Pancreas (tissue), 10 donors: ENCODE measurements at regions not wholly inside any gene's neighbourhood (a gene's known extent, or its start where the extent isn't known, plus 50 kb on each side); places are given as distances from the start of the nearest gene placed in this dataset.

Experiments used
- ATAC-seq, 4 donors: fragments of 200-7000 bp; cut with Tn5 transposase; one replicate each; pipeline versions ENCODE4 v1.8.0 to v1.9.1; 2020; ENCODE audit warnings: mild to moderate bottlenecking in 4 of 4, moderate library complexity in 4 of 4
- DNase-seq, 6 donors: peaks; one replicate each; pipeline ENCODE4 v3.0.0-alpha.2; 2020
- FAIRE-seq: peaks from 2 replicates; lab custom pipeline; 2012; peaks lifted over from hg19 to GRCh38; lab: Jason Lieb, UNC
- H3K27ac ChIP-seq, 4 donors: fragments of 200-600 bp; sonication (generic); 1 replicate in 3 of 4; 2 replicates in 1 of 4; pipeline versions ENCODE4 v1.5.0 to v1.8.0; 2020
- H3K27me3 ChIP-seq, 4 donors: fragments of 200-600 bp; one replicate each; pipeline ENCODE4 v1.8.0; 2021
- H3K36me3 ChIP-seq, 3 donors: fragments of 200-600 bp; sonication (generic) in 1 of 3; one replicate each; pipeline versions ENCODE4 v1.5.0 to v1.8.0; 2020 to 2021
- H3K4me1 ChIP-seq, 3 donors: fragments of 200-600 bp; one replicate each; pipeline ENCODE4 v1.8.0; 2021
- H3K4me3 ChIP-seq, 4 donors: fragments of 200-600 bp; sonication (generic) in 2 of 4; one replicate each; pipeline versions ENCODE4 v1.5.0 to v1.8.0; 2020 to 2021
- H3K9me3 ChIP-seq, 4 donors: fragments of 200-600 bp; one replicate each; pipeline ENCODE4 v1.8.0; 2021
- WGBS, 2 donors: extraction: QIAGEN DNeasy Blood & Tissue Kit; methylation state at CpG; one replicate each; pipeline ENCODE4 v1.1.7; 2013; 5-methylcytosine and 5-hydroxymethylcytosine counted together
- intact Hi-C, 3 donors: fragments of 100-400 bp; cut with DNase I; formaldehyde crosslinking; loops; one replicate each; pipeline versions ENCODE4 v1.11.1 to v1.14.2; 2022
- TF ChIP-seq, protein P1 (sequence below), 4 donors: fragments of 200-600 bp; sonication (generic) in 3 of 4; IDR thresholded peaks; one replicate each; pipeline versions ENCODE4 v1.5.0 to v1.8.0; 2021; ENCODE audit warnings: antibody characterized with exemption in 4 of 4
- donor health status: healthy with polysubstance abuse.
- donor health status: DM: no; HTN: no; CAD: no; lungs with moderate emphysema.
- donor health status: DM: no; HTN: no; CAD: no.
- donor health status: control.
- donor health status: control.
- donor health status: Bipolar disorder and iron deficiency.
- donor health status: DM: yes; HTN: yes; CAD: no.
- donor health status: DM: no; HTN: no; CAD: no.
- donor health status: DM: no; HTN: no; CAD: no.
- donor health status: DM: yes; HTN: yes; CAD: no.

DNA sequence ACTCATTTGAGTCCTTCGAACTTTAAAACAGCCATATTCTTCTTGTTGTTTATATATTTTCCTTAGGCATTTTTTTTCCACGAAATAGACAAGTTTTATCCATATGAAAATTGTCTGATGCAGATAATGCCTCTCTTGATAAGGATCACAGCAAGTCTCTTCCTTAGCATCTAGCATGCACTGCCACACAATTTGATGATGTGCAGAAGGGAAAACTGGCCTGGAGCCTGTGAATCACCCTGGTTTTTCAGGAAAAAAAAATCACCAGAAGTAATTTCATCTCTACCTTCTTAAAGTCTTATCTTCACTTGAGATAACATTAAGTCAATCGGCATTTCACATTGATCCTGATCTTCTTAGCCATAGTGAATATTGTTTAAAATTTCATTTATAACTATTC is 199.8 kb downstream of the TENT5A start:
- 42 to 47% methylated on average over 3 of the region's 3 CpGs for WGBS, 2 donors
- ATAC-seq: no peak

DNA sequence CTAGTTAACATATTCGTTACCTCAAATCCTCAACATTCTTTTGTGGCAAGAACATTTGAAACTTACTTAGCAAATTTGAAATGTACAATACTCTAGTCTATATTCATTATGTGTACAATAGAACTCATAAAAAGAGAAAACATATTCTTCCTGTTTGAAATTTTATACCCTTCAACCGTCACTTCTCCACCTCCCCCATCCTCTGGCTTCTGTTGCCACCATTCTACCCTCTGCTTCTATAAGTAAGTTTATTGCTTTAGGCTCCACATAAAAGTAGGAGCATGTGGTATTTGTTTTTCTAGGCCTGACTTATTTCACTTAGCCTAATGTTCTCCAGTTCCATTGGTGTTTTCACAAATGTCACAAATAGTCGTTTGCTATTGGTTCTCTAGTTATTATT is 205.3 kb downstream of the TENT5A start:
- Histone ChIP-seq H3K27me3 (no peaks in the 10 kb centered on the region), H3K9me3 (no peaks in the 10 kb centered on the region), H3K27ac (no peak overlapping the region), H3K36me3 (no peaks in the 10 kb centered on the region), H3K4me1 (no peaks in the 10 kb centered on the region), H3K4me3 (no peak overlapping the region)
- FAIRE-seq (no peak), ATAC-seq (no peak), DNase-seq (no peak)
- intact Hi-C loops: no loop called here
- TF ChIP-seq, protein P1, sequence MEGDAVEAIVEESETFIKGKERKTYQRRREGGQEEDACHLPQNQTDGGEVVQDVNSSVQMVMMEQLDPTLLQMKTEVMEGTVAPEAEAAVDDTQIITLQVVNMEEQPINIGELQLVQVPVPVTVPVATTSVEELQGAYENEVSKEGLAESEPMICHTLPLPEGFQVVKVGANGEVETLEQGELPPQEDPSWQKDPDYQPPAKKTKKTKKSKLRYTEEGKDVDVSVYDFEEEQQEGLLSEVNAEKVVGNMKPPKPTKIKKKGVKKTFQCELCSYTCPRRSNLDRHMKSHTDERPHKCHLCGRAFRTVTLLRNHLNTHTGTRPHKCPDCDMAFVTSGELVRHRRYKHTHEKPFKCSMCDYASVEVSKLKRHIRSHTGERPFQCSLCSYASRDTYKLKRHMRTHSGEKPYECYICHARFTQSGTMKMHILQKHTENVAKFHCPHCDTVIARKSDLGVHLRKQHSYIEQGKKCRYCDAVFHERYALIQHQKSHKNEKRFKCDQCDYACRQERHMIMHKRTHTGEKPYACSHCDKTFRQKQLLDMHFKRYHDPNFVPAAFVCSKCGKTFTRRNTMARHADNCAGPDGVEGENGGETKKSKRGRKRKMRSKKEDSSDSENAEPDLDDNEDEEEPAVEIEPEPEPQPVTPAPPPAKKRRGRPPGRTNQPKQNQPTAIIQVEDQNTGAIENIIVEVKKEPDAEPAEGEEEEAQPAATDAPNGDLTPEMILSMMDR (IDR thresholded peaks at IDR 0.05): no peak
- WGBS, 2 donors: 79 to 87% methylated on average over 3 of the region's 3 CpGs

More for the DNA sequence above, 199.8 kb downstream of the TENT5A start:
- TF ChIP-seq, protein P1 (IDR thresholded peaks at IDR 0.05): no peak
- no peak for DNase-seq
- no peak overlapping the region for H3K4me3 ChIP-seq
- peaks cover 0 to 3% (median 0%) of the 10 kb centered on the region in 4 donors for H3K27me3 ChIP-seq
- no peak overlapping the region for H3K27ac ChIP-seq
- no peaks in the 10 kb centered on the region for H3K36me3 ChIP-seq
- no peak for FAIRE-seq
- H3K4me1 ChIP-seq: no peaks in the 10 kb centered on the region
- intact Hi-C loops: no loop called here
- no peaks in the 10 kb centered on the region for H3K9me3 ChIP-seq

DNA sequence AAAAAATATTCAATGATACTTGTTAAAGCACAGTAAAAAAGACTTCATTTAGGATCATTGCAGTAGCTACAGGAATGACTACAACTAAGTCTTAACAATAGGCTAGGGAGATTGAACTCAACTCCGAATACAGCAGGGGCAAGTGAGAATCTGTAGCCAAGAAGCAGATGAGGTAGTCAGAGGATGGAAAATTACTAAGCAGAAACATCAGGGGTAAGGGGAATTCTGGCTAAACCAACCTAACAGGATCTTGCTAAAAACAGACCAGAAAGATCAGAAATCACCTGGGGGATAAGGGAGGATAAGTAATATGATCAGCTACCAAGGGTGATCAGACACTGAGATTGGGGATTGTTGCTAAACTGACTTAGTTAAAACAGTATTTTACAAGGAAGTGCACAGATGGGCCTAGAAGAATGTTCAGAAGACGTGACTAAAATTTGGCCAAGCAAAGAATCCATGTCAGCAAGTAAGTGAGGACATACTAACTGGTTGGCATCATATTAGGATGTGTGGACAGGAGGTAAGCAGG is 217.5 kb downstream of the TENT5A start:
- ATAC-seq (no peak), DNase-seq (no peak), FAIRE-seq (no peak)
- 57 to 63% methylated on average over 2 of the region's 2 CpGs for WGBS, 2 donors
- TF ChIP-seq, protein P1 (IDR thresholded peaks at IDR 0.05): no peak
- intact Hi-C loops: no loop called here
- Histone ChIP-seq H3K27me3 (no peaks in the 10 kb centered on the region), H3K4me3 (no peak overlapping the region), H3K4me1 (no peaks in the 10 kb centered on the region), H3K27ac (no peak overlapping the region), H3K9me3 (no peaks in the 10 kb centered on the region), H3K36me3 (no peaks in the 10 kb centered on the region)

DNA sequence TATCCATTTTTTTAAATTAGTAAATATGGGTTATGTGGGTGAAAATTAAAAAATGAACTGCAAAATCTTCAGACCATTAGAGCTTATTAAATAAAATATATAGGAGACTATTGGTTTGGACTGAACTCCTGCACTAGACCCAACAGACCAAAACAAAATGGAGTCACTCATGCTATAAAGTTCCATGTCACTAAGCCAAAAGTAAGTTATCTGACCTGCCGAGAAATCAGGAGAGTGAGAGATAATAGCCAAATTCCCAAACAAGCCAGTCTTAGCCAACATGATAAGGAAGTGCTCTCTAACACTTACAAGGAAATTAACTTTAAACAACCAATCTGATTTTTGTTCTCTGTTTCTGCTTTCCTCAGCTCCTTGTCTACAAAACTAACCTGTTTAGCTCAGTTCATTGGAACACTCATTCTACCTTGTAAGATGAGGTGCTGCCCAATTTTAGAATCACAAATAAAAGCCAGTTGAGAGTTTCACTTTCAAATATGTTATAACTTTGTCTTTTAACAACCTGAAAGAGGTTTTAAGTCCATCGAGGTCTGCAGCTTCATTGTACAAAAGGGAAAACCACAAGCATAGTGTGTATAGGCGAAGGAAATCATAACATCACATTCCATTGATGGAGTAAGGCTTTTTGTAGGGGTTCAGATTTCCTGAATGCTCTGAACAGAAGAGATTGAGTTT is 220.5 kb downstream of the TENT5A start:
- Histone ChIP-seq H3K27ac (no peak overlapping the region), H3K9me3 (no peaks in the 10 kb centered on the region), H3K4me3 (no peak overlapping the region), H3K4me1 (no peaks in the 10 kb centered on the region), H3K36me3 (no peaks in the 10 kb centered on the region), H3K27me3 (no peaks in the 10 kb centered on the region)
- WGBS, 2 donors: 46 to 55% methylated on average over 3 of the region's 3 CpGs
- intact Hi-C loops: no loop called here
- TF ChIP-seq, protein P1 (IDR thresholded peaks at IDR 0.05): no peak
- no peak for DNase-seq
- FAIRE-seq: no peak
- ATAC-seq: no peak

DNA sequence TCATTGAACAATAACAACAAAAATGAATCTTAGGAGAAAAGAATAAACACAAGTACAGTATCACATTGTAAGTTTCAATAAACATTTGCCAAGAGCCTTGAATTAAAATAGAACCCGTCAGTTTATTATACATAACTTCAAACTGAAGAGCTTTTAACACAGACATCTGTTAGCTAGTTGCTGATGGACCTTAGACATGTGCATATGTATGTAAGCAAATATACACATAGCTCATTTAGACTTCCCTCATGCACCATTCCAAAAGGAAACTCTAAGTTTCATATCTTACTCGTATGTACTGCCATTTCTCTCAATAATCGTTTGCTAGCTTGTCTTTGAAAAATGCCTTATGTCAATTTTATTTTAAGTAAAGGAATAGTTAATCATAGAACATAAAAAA is 235.0 kb downstream of the TENT5A start:
- Histone ChIP-seq H3K36me3 (no peaks in the 10 kb centered on the region), H3K4me3 (no peak overlapping the region), H3K27ac (no peak overlapping the region), H3K9me3 (no peaks in the 10 kb centered on the region), H3K4me1 (no peaks in the 10 kb centered on the region), H3K27me3 (no peaks in the 10 kb centered on the region)
- 47 to 60% methylated on average over 3 of the region's 3 CpGs for WGBS, 2 donors
- TF ChIP-seq, protein P1 (IDR thresholded peaks at IDR 0.05): no peak
- DNase-seq: no peak
- no peak for ATAC-seq
- no peak for FAIRE-seq
- intact Hi-C loops: no loop called here
